ENCODE measurements at regions not wholly inside any gene's neighbourhood (a gene's known extent, or its start where the extent isn't known, plus 50 kb on each side); places are given as distances from the start of the nearest gene placed in this dataset.

- no peak for DNase-seq (ENCODE audit: low read depth in 3 of 3, low spot score in 2 of 3)
These were observed 221.8 kb downstream of the ANKRD60 start for GRCh38 chr20:58006346-58007316.

- no peak for DNase-seq (ENCODE audit: low read depth in 3 of 3, low spot score in 2 of 3)
These were observed 222.7 kb downstream of the ANKRD60 start for GRCh38 chr20:58005581-58006345.

DNA sequence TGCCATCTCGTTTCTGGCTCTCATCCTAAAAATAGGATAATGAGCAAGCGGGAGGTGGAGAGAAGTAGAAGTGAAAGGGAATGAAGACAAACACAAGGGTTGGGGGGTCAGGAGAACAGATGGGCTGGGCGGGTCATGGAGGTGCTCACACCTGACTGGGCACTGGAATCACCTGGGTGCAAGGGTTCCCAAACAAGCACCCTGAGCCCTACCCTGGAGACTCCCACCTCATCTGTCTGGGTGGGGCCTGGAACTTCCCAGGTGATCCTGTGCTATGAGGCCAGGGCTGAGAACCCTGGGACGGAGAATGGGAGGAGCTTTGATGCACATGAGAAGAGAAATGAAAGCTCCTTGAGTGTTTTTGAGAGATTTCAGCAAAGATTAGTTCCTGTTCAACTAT lies 223.6 kb downstream of the ANKRD60 start:
- no peak for DNase-seq (ENCODE audit: low read depth in 3 of 3, low spot score in 2 of 3)

DNA sequence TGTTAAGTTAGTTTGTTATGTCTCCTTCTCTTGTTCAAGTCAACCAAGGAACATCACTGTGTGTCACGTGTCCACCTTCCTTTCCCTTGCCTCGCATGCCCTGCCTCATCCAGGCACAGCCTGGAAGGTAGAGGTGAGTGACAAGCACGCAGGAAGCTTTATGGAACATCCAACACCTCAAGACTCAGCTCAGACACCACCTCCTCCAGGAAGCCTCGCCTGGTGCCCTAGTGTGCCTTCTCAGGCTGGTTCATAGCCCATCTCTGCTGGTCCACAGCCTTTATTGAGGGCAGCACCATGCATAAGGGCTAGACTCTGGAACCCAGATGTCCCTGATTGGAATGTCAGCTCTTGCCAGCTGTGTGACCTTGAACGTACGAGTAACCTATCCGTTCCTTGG lies 224.3 kb downstream of the ANKRD60 start:
- DNase-seq (ENCODE audit: low read depth in 3 of 3, low spot score in 2 of 3) = no peak

DNA sequence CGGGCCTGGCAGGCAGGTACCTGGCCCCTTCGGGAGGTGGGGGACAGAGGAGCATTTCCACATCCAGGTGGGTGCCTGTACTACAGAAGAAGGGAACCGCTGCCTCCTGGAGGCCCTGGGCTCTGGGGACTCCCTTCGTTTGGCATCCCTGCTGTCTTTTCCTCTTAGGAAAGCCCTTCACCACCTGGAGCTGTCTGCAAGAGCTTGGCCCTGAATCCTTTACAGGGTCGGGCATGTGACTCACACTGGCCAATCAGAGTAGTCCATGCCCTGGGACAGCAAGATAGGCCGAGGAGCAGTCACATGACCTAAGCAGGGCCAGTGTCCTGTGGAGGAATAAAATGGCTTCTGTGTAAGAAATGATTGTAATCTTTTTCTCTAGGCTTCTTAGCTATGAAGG lies 224.9 kb downstream of the ANKRD60 start:
- no peak for DNase-seq (ENCODE audit: low read depth in 3 of 3, low spot score in 2 of 3)

GRCh38 chr20:58002901-58003300 lies 225.6 kb downstream of the ANKRD60 start:
- DNase-seq (ENCODE audit: low read depth in 3 of 3, low spot score in 2 of 3) = no peak

DNA sequence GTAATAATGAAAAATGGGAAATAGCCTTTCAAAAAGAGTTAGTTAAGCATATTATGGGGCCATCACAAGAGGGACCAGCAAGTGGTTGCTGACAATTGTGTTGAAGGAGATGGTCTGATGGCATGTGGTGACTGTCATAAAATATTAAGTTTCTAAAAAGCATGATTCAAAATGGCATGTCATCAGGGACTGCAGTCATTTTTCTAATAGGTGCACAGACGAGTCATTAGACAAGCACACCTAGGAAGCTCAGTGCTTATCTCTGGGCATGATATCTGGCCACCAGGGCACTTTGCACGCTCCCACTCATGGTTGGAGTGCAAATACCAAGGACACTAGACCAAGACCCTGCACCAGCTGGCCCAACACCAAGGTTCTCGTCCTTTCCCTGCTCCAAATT lies 226.5 kb downstream of the ANKRD60 start:
- no peak for DNase-seq (ENCODE audit: low read depth in 3 of 3, low spot score in 2 of 3)

- no peak for DNase-seq (ENCODE audit: low read depth in 3 of 3, low spot score in 2 of 3)
These were observed 227.1 kb downstream of the ANKRD60 start for GRCh38 chr20:58001381-58001780.

GRCh38 chr20:58000861-58001260 lies 227.6 kb downstream of the ANKRD60 start:
- DNase-seq (ENCODE audit: low read depth in 3 of 3, low spot score in 2 of 3) = no peak

DNA sequence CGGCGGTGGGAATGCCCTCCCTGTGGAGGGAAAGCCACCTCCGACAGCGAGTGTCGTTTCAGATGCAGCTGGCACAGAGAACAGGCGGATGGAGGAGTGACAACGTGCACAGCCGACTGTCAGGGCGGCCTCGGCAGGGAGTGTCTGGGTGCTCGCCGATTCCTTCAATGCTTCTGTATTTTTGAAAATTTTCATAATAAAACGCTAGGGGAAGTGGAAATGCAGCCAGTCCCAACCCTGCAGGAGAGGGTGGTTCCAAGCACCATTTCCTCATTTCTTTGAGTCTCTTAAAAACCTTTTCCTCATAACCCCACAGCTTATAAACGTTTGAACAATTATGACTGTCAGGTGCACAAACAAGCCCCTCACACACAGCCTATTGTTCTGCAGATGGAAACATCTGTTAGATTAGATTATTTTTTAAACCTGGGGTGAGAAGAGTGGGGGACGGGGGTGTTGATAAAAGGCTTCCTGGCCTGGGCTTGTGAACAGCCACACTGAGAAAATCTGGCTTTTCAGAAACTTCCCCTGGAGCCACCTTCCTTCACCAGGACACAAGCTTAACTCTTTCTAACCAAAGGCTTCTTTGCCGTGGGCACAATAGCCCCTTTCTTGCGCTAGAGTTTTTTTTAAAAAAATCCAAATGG lies 228.9 kb downstream of the ANKRD60 start:
- no peak for DNase-seq (ENCODE audit: low read depth in 3 of 3, low spot score in 2 of 3)

GRCh38 chr20:57998981-57999464 lies 229.4 kb downstream of the ANKRD60 start:
- no peak for DNase-seq (ENCODE audit: low read depth in 3 of 3, low spot score in 2 of 3)

GRCh38 chr20:57998276-57998675 lies 230.2 kb downstream of the ANKRD60 start:
- no peak for DNase-seq (ENCODE audit: low read depth in 3 of 3, low spot score in 2 of 3)

DNA sequence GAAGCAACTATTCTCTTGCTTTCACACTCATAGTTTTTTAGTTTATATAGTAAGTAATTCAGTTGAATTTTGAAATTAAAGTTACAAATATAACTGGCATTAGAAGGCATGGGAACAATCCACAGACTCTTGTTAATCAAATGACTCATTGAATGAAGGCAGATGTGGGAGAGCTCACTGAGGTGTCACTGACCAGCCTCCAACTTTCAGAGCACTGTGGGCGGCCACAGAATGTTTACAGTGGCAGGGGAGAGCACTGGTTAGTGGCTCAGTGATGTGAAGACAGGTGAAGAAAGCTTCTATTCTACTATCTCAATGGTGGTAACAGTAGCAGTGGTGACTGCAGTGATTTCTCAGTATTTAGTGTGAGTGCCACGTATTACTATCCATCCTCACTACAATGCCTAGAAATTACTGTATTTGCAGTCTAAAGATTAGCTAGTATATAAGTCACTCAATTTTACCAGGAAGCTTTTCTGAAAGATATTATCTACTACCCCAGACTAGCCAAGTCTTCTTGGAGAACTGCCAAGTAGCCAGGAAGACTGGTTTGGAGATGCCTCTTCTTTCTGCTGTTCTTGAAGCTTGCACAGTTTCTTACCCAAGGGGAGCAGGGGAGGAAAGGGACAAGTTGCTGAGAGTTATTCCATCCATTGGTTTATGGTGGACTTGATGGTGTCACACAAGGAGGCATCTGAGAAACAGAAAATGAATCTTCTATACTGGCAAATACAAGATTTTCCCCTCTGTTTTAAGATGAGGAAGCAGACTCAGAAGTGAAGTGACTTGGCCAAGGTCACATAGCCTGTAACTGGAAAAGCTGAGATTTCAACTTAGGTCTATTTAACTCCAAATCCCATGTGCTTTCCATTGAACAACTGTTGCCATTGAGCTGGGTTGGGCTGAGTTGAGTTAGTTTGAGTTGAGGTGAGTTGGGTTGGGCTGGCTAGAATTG lies 231.2 kb downstream of the ANKRD60 start:
- DNase-seq (ENCODE audit: low read depth in 3 of 3, low spot score in 2 of 3) = no peak

- DNase-seq (ENCODE audit: low read depth in 3 of 3, low spot score in 2 of 3) = no peak
These were observed 232.0 kb downstream of the ANKRD60 start for GRCh38 chr20:57996465-57996864.

GRCh38 chr20:57995381-57995977 lies 233.0 kb downstream of the ANKRD60 start:
- no peak for DNase-seq (ENCODE audit: low read depth in 3 of 3, low spot score in 2 of 3)

GRCh38 chr20:57993716-57994431 lies 234.6 kb downstream of the ANKRD60 start:
- DNase-seq (ENCODE audit: low read depth in 3 of 3, low spot score in 2 of 3) = no peak

DNA sequence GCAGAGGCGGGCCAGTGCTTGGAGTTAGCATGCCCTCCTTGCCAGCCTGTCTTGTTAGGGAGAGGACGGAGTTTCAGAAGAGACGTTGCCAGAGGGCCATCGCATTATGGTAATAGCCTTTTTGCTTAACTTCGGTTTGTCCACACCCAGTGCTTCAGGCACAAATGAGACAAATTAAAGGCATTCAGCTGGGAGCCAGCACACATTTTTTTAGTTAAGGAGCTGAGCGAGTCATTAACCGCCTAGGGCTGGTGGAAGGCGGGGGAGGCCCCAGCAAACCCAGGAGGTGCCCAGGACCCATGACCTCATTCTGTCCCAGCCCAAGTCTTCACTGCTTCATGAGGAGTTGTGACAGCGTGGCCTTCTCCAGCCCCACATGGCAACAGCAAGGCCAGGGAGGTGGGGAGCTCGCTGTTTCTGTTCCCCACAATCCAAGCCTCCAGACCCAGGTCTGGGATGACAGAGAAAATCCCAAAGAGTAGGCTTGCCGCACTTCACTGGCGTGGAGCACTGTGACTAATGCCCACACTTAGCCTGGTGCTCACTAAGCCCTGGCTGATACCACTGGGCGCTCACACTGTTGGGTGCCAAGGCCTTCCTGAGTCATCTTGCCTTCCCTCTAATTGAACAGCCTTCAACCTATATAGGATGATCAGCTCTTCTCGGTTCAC lies 237.1 kb downstream of the ANKRD60 start:
- no peak for DNase-seq (ENCODE audit: low read depth in 3 of 3, low spot score in 2 of 3)

- DNase-seq (ENCODE audit: low read depth in 3 of 3, low spot score in 2 of 3) = no peak
These were observed 238.0 kb downstream of the ANKRD60 start for GRCh38 chr20:57990396-57990987.
